Testis (tissue), 2 donors: ENCODE measurements at regions not wholly inside any gene's neighbourhood (a gene's known extent, or its start where the extent isn't known, plus 50 kb on each side); places are given as distances from the start of the nearest gene placed in this dataset.

Experiments
- DNase-seq: peaks from one replicate; pipeline ENCODE4 v3.0.0-alpha.2; 2019
- H3K27ac ChIP-seq, 2 donors: fragments of 200-600 bp; sonication (generic); one replicate each; pipeline ENCODE4 v1.5.1; 2019
- H3K27me3 ChIP-seq: fragments of 200-600 bp; sonication (generic); one replicate; pipeline ENCODE4 v1.5.1; 2019
- H3K36me3 ChIP-seq: fragments of 200-600 bp; sonication (generic); one replicate; pipeline ENCODE4 v1.5.1; 2017; ENCODE audit warnings: low read depth; ENCODE audit errors: missing control alignments
- H3K4me1 ChIP-seq: fragments of 200-600 bp; sonication (generic); one replicate; pipeline ENCODE4 v1.5.1; 2019
- H3K4me3 ChIP-seq, 2 donors: fragments of 200-600 bp; sonication (generic); one replicate each; pipeline ENCODE4 v1.5.1; 2017 to 2019
- H3K9me3 ChIP-seq: fragments of 200-600 bp; sonication (generic); one replicate; pipeline ENCODE4 v1.5.1; 2017
- CTCF ChIP-seq, 3 experiments: fragments of 450-650 bp in 2 of 3; fragments of 200-600 bp in 1 of 3; sonication (generic) in 1 of 3; IDR thresholded peaks; one replicate each; pipeline ENCODE4 v1.5.1; 2016 to 2019; ENCODE audit warnings: antibody characterized with exemption in 3 of 3, mild to moderate bottlenecking in 2 of 3, moderate library complexity in 1 of 3
- POLR2A ChIP-seq: fragments of 450-650 bp; IDR thresholded peaks from one replicate; pipeline ENCODE4 v1.6.1; 2017; ENCODE audit warnings: antibody characterized with exemption, mild to moderate bottlenecking, moderate library complexity
- WGBS, 2 donors: methylation state at CpG; one replicate each; pipeline ENCODE4 v1.1.5; 2018; 5-methylcytosine and 5-hydroxymethylcytosine counted together
- intact Hi-C: fragments of 100-400 bp; cut with DNase I; formaldehyde crosslinking; loops from one replicate; pipeline ENCODE4 v1.15.1; 2023; ENCODE audit warnings: low total_unique reads

- DNase-seq = no peak
- TF ChIP-seq POLR2A (no peak), CTCF (IDR thresholded peaks at IDR 0.05) (no peak)
Measured at GRCh38 chr4:138507522-138507921, 265.4 kb upstream of the SLC7A11 start.

GRCh38 chr4:138501614-138502013 lies 259.5 kb upstream of the SLC7A11 start:
- Histone ChIP-seq H3K9me3 (no peaks in the 10 kb centered on the region), H3K36me3 (no peaks in the 10 kb centered on the region), H3K27me3 (no peaks in the 10 kb centered on the region), H3K27ac (no peak overlapping the region), H3K4me1 (no peaks in the 10 kb centered on the region), H3K4me3 (no peak overlapping the region)
- DNase-seq = no peak
- 91 to 92% methylated on average over 1 of the region's 1 CpG for WGBS, 2 donors
- intact Hi-C loops = no loop called here
- TF ChIP-seq CTCF (IDR thresholded peaks at IDR 0.05) = no peak

More at GRCh38 chr4:138507522-138507921, 265.4 kb upstream of the SLC7A11 start:
- intact Hi-C loops = no loop called here
- Histone ChIP-seq H3K4me3 (no peak overlapping the region), H3K36me3 (no peaks in the 10 kb centered on the region), H3K4me1 (no peaks in the 10 kb centered on the region), H3K9me3 (no peaks in the 10 kb centered on the region), H3K27me3 (no peaks in the 10 kb centered on the region), H3K27ac (no peak overlapping the region)
- 26 to 50% methylated on average over 2 of the region's 2 CpGs for WGBS, 2 donors

GRCh38 chr4:138500869-138501268 lies 258.7 kb upstream of the SLC7A11 start:
- H3K4me1 ChIP-seq = no peaks in the 10 kb centered on the region
- no peak overlapping the region for H3K27ac ChIP-seq
- H3K27me3 ChIP-seq = no peaks in the 10 kb centered on the region
- TF ChIP-seq CTCF (IDR thresholded peaks at IDR 0.05) (no peak), POLR2A (no peak)
- H3K4me3 ChIP-seq = no peak overlapping the region
- intact Hi-C loops = no loop called here
- DNase-seq = no peak
- H3K36me3 ChIP-seq = no peaks in the 10 kb centered on the region
- WGBS, 2 donors = 77 to 84% methylated on average over 1 of the region's 1 CpG
- H3K9me3 ChIP-seq = no peaks in the 10 kb centered on the region

- Histone ChIP-seq H3K4me3 (no peak overlapping the region), H3K36me3 (no peaks in the 10 kb centered on the region), H3K27ac (no peak overlapping the region), H3K9me3 (no peaks in the 10 kb centered on the region), H3K27me3 (no peaks in the 10 kb centered on the region), H3K4me1 (no peaks in the 10 kb centered on the region)
- no peak for DNase-seq
- intact Hi-C loops = no loop called here
- TF ChIP-seq POLR2A = no peak
- no peak for TF ChIP-seq CTCF (IDR thresholded peaks at IDR 0.05)
- 80 to 93% methylated on average over 1 to 2 of the region's 2 CpGs for WGBS, 2 donors
Measured at GRCh38 chr4:138499627-138500026, 257.5 kb upstream of the SLC7A11 start.

- Histone ChIP-seq H3K4me3 (no peak overlapping the region), H3K4me1 (no peaks in the 10 kb centered on the region), H3K27me3 (no peaks in the 10 kb centered on the region), H3K27ac (no peak overlapping the region), H3K9me3 (no peaks in the 10 kb centered on the region), H3K36me3 (no peaks in the 10 kb centered on the region)
- intact Hi-C loops = no loop called here
- WGBS, 2 donors = 68 to 69% methylated on average over 4 of the region's 4 CpGs
- DNase-seq = no peak
- TF ChIP-seq CTCF (IDR thresholded peaks at IDR 0.05) (no peak), POLR2A (no peak)
Measured at GRCh38 chr4:138494931-138495330, 252.8 kb upstream of the SLC7A11 start.
